VCaP (cell line): ENCODE measurements at regions not wholly inside any gene's neighbourhood (a gene's known extent, or its start where the extent isn't known, plus 50 kb on each side); places are given as distances from the start of the nearest gene placed in this dataset.

ENCODE experiments used
- H3K27ac ChIP-seq: fragments of 450-650 bp; 2 replicates; pipeline ENCODE4 v1.5.1; 2017
- TF ChIP-seq, protein P1 (sequence below): fragments of 450-650 bp; conservative IDR thresholded peaks from 2 replicates; pipeline ENCODE4 v1.5.1; 2017; ENCODE audit warnings: mild to moderate bottlenecking, moderate library complexity

GRCh38 chr11:134821422-134821821 is 409.4 kb upstream of the B3GAT1 start:
- TF ChIP-seq, protein P1, sequence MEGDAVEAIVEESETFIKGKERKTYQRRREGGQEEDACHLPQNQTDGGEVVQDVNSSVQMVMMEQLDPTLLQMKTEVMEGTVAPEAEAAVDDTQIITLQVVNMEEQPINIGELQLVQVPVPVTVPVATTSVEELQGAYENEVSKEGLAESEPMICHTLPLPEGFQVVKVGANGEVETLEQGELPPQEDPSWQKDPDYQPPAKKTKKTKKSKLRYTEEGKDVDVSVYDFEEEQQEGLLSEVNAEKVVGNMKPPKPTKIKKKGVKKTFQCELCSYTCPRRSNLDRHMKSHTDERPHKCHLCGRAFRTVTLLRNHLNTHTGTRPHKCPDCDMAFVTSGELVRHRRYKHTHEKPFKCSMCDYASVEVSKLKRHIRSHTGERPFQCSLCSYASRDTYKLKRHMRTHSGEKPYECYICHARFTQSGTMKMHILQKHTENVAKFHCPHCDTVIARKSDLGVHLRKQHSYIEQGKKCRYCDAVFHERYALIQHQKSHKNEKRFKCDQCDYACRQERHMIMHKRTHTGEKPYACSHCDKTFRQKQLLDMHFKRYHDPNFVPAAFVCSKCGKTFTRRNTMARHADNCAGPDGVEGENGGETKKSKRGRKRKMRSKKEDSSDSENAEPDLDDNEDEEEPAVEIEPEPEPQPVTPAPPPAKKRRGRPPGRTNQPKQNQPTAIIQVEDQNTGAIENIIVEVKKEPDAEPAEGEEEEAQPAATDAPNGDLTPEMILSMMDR: no peak
- no peak overlapping the region for H3K27ac ChIP-seq

DNA sequence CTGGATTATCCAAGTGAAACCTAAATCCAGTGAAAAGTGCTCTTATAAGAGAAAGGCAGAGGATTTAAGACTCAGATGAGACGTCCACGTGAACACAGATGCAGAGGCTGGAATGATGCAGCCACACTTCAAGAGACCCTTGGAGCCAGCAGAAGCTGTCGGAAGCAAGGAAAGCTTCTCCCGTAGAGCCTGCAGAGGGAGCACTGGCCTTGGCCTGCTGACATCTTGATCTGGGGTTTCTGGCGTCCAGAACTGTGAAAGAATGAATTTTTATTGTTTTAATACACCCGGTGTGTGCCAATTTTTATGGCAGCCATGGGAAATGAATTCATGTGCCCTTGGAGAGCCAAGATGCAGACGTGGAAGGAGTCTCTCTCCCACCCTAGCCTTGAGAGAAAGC is 407.0 kb upstream of the B3GAT1 start:
- no peak overlapping the region for H3K27ac ChIP-seq
- TF ChIP-seq, protein P1: no peak; the same call in 1 of the 2 replicates

DNA sequence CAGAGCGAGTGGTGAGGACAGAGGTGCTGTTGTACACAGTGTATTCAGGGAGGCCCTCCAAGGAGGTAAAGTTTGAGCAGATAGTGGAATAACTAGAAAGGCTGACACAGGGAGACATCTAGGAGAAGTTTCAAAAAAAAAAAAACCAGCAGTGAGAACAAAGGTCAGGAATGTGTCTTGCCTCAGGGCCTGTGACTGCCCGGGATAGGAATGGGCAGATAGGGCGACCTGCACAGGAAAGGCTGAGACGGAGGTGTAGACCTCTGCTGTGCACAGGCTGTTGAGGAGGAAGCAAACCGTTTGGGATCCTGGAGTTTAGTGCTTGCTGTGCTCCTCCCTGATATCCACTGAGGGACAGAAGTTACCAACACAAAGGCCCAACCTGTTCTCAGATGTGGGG is 406.5 kb upstream of the B3GAT1 start:
- TF ChIP-seq, protein P1: no peak
- H3K27ac ChIP-seq: no peak overlapping the region

DNA sequence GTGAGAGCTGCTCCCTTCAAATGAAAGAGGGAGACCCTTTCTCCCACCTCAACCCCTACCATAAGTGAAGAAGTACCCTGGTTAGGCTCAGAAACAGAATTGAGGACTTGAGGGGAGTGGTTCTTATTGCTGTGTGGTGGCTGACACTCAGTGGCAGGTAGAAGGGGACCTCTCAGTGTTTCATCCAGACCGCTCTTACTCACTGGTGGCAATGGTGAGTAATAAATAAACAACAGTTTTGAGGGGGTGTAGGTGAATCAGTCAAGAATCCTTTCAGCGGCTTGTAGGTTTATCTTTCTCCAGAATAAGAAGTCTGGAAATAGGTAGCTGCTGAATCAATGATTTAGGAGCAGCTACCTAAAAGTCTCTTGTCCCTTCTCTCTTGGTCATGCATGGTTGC is 403.4 kb upstream of the B3GAT1 start:
- TF ChIP-seq, protein P1: no peak
- H3K27ac ChIP-seq: no peak overlapping the region

DNA sequence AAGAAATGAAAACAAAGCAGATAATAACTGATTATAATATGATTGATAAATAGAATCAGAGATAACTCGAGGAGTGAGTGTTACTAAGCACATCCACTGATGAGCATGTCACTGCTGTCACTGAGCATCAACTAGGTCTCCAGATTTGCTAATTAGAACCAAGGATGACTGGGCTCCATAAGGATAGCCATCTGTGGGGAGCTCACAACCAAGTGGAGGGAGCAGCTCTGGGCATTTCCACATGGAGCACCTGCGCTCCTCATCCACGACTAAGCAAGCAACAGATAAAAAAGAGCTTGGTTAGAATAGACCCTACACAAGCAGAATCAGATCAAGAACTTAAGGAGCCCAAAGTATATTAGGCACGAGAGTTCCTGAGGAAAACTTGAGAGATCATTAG is 396.0 kb upstream of the B3GAT1 start:
- TF ChIP-seq, protein P1: no peak
- H3K27ac ChIP-seq: no peak overlapping the region

GRCh38 chr11:134802598-134802997 is 390.6 kb upstream of the B3GAT1 start:
- TF ChIP-seq, protein P1: no peak
- no peak overlapping the region for H3K27ac ChIP-seq

GRCh38 chr11:134802116-134802515 is 390.1 kb upstream of the B3GAT1 start:
- TF ChIP-seq, protein P1: no peak
- H3K27ac ChIP-seq: no peak overlapping the region

DNA sequence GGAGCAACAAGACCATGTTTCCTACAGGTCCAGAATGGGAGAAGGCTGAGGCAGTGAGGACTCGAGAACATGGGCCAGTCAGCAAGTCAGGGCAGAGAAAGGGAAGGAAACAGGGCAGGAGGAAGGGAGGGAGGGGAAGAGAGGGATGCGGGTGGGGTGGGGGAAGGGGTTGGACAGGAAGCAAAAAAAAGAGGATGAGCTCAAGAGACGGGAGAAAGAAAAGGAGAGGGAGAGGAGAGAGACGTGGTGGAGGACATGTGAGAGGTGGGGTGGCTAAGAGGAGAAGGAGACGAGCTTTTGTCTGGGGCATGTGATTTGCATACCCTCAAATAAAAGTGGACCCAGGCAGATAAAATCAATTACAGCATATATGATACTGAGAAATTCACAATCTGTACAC is 389.5 kb upstream of the B3GAT1 start:
- TF ChIP-seq, protein P1: no peak
- H3K27ac ChIP-seq: no peak overlapping the region
